Liver (tissue), 3 donors: ENCODE measurements at regions not wholly inside any gene's neighbourhood (a gene's known extent, or its start where the extent isn't known, plus 50 kb on each side); places are given as distances from the start of the nearest gene placed in this dataset.

Experiments
- ATF3 ChIP-seq: IDR thresholded peaks from 2 replicates; pipeline ENCODE4 v1.6.1; 2016; ENCODE audit warnings: antibody characterized with exemption
- CTCF ChIP-seq: fragments of 150-350 bp; IDR thresholded peaks from 2 replicates; pipeline ENCODE4 v1.5.1; 2017; ENCODE audit warnings: improper control_type of control experiment, low read depth, low read length; ENCODE audit not compliant: missing input control
- EGR1 ChIP-seq, 2 donors: IDR thresholded peaks; 2 replicates each; pipeline ENCODE4 v1.6.1; 2016 to 2018; ENCODE audit warnings: antibody characterized with exemption in 2 of 2, low read depth in 2 of 2
- FOXA1 ChIP-seq: IDR thresholded peaks from 2 replicates; pipeline ENCODE4 v1.6.1; 2016; ENCODE audit warnings: antibody characterized with exemption
- FOXA2 ChIP-seq: IDR thresholded peaks from 2 replicates; pipeline ENCODE4 v1.6.1; 2016; ENCODE audit warnings: antibody characterized with exemption
- GABPA ChIP-seq, 2 donors: IDR thresholded peaks in 1 of 2; conservative IDR thresholded peaks in 1 of 2; 2 replicates each; pipeline ENCODE4 v1.6.1; 2016; ENCODE audit warnings: antibody characterized with exemption in 2 of 2, mild to moderate bottlenecking in 1 of 2, moderate library complexity in 1 of 2
- JUND ChIP-seq, 2 donors: IDR thresholded peaks; 2 replicates each; pipeline ENCODE4 v1.6.1; 2016; ENCODE audit warnings: antibody characterized with exemption in 2 of 2
- MAX ChIP-seq: IDR thresholded peaks from 2 replicates; pipeline ENCODE4 v1.6.1; 2016; ENCODE audit warnings: antibody characterized with exemption
- RAD21 ChIP-seq, 2 donors: IDR thresholded peaks; 2 replicates each; pipeline ENCODE4 v1.6.1; 2016; ENCODE audit warnings: antibody characterized with exemption in 2 of 2, mild to moderate bottlenecking in 2 of 2
- REST ChIP-seq: IDR thresholded peaks from 2 replicates; pipeline ENCODE4 v1.6.1; 2016; ENCODE audit warnings: antibody characterized with exemption, mild to moderate bottlenecking
- SP1 ChIP-seq: IDR thresholded peaks from 2 replicates; pipeline ENCODE4 v1.6.1; 2018; ENCODE audit warnings: antibody characterized with exemption, mild to moderate bottlenecking
- TAF1 ChIP-seq: conservative IDR thresholded peaks from 2 replicates; pipeline ENCODE4 v1.6.1; 2016; ENCODE audit warnings: antibody characterized with exemption, mild to moderate bottlenecking
- YY1 ChIP-seq: IDR thresholded peaks from 2 replicates; pipeline ENCODE4 v1.6.1; 2016; ENCODE audit warnings: antibody characterized with exemption, mild to moderate bottlenecking
- ZBTB33 ChIP-seq: IDR thresholded peaks from 2 replicates; pipeline ENCODE4 v1.6.1; 2016; ENCODE audit warnings: antibody characterized with exemption
- donor health status: healthy.
- donor health status: healthy.

- TF ChIP-seq ZBTB33 (no peak), GABPA (IDR thresholded peaks at IDR 0.05 in 1 of 2, conservative IDR thresholded peaks at IDR 0.05 in 1 of 2) (no peak), SP1 (no peak), TAF1 (no peak), YY1 (no peak), CTCF (no peak), ATF3 (no peak), REST (no peak), MAX (no peak), EGR1 (IDR thresholded peaks at IDR 0.05; ENCODE audit: low read depth in 2 of 2) (no peak), JUND (IDR thresholded peaks at IDR 0.05) (no peak), FOXA1 (no peak), RAD21 (IDR thresholded peaks at IDR 0.05) (no peak), FOXA2 (no peak)
Observed at GRCh38 chr3:10568549-10568948, 63.2 kb upstream of the ATP2B2 start.
